ENCODE measurements at regions not wholly inside any gene's neighbourhood (a gene's known extent, or its start where the extent isn't known, plus 50 kb on each side); places are given as distances from the start of the nearest gene placed in this dataset.

DNA sequence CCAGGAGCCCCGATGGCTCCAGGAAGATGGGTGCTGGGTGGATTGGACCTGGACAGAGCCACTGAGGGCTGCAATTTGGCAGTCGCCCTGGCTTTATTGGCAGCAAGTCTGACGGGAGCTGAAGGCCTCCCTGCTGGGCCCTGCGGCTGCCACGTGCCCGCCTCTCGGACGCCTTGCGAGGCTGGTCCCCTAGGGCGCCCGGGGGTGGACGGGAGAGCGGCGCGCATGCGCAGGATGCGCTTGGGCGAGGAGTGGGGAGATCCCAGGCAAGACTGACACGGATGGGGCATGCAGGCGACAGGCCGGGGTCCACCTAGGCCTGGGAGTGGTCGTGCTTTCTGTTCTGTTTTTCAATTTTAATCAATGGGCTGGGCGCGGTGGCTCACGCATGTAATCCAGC is 150.0 kb downstream of the ADAMTS15 start:
- TF ChIP-seq, protein P1, sequence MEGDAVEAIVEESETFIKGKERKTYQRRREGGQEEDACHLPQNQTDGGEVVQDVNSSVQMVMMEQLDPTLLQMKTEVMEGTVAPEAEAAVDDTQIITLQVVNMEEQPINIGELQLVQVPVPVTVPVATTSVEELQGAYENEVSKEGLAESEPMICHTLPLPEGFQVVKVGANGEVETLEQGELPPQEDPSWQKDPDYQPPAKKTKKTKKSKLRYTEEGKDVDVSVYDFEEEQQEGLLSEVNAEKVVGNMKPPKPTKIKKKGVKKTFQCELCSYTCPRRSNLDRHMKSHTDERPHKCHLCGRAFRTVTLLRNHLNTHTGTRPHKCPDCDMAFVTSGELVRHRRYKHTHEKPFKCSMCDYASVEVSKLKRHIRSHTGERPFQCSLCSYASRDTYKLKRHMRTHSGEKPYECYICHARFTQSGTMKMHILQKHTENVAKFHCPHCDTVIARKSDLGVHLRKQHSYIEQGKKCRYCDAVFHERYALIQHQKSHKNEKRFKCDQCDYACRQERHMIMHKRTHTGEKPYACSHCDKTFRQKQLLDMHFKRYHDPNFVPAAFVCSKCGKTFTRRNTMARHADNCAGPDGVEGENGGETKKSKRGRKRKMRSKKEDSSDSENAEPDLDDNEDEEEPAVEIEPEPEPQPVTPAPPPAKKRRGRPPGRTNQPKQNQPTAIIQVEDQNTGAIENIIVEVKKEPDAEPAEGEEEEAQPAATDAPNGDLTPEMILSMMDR (IDR thresholded peaks at IDR 0.05) = no peak
- TF ChIP-seq POLR2A (IDR thresholded peaks at IDR 0.05) = no peak
